GM11168 (cell line): ENCODE measurements at regions not wholly inside any gene's neighbourhood (a gene's known extent, or its start where the extent isn't known, plus 50 kb on each side); places are given as distances from the start of the nearest gene placed in this dataset.

Experiments
- in situ Hi-C: fragments of 300-500 bp; cut with MboI; formaldehyde crosslinking; loops from one replicate; pipeline ENCODE4 v1.12.0; 2022; ENCODE audit warnings: low sequenced_read_pairs; ENCODE audit not compliant: unreplicated experiment

- in situ Hi-C loops = loop anchor here (25.0 kb wide), 1 partner anchor 438 kb away; the partner anchor contains the start of gene TMEM121
These were observed 448.5 kb downstream of the TMEM121 start for GRCh38 chr14:105974902-105975301.

GRCh38 chr14:105978618-105979295 is 452.4 kb downstream of the TMEM121 start:
- in situ Hi-C loops = loop anchor here (25.0 kb wide), 1 partner anchor 441 kb away; the partner anchor contains the start of gene TMEM121

- in situ Hi-C loops = loop anchor here (25.0 kb wide), 1 partner anchor 442 kb away; the partner anchor contains the start of gene TMEM121
These were observed 453.1 kb downstream of the TMEM121 start for GRCh38 chr14:105979446-105979845.

DNA sequence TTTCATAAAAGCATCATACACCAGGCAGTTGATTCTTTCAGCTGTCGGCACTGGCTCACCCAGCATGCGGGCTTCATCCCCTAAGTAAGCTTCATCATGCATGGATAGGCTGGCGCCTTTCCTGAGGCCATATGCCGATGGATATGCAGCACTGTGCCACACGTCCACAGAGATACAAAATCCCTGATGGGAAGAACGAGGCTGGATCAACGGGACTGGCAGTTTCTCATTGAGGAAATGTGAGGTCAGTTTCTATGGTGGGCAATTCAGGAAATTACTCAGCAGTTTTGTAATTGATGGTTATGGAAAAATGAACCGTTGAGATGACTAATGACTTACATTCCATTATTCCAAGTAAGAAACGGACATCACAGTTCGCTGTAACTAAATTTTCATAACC is 453.8 kb downstream of the TMEM121 start:
- in situ Hi-C loops = loop anchor here (10.0 to 25.0 kb wide), 2 partner anchors 45 to 443 kb away; partner anchors contain the start of gene TMEM121

- in situ Hi-C loops = loop anchor here (10.0 to 25.0 kb wide), 2 partner anchors 47 to 444 kb away; partner anchors contain the start of gene TMEM121
These were observed 455.3 kb downstream of the TMEM121 start for GRCh38 chr14:105981517-105982302.

- in situ Hi-C loops = loop anchor here (10.0 to 25.0 kb wide), 2 partner anchors 48 to 445 kb away; partner anchors contain the start of gene TMEM121
These were observed 456.3 kb downstream of the TMEM121 start for GRCh38 chr14:105982664-105983063.

GRCh38 chr14:105986894-105987284 is 460.5 kb downstream of the TMEM121 start:
- in situ Hi-C loops = loop anchor here (10.0 to 25.0 kb wide), 2 partner anchors 52 to 450 kb away; partner anchors contain the start of gene TMEM121

DNA sequence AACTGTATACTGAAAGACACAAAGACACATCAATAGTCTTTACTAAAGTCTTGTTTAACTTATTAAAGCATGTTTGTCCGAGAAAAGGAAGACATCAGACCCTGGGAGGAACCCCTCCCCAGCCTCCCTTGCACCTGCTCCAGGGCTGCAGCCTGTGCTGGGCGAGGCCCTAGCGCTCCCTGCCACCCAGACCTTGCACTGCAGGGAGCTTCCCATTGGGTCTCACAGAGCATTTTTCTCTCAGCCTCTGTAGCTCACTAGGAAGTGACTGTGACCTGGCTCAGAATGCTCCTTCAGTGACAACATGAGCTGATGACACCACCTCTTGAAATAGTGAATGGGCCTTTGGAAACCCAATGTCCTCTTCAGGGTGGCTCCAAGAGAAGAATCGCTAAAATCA is 461.2 kb downstream of the TMEM121 start:
- in situ Hi-C loops = loop anchor here (10.0 to 25.0 kb wide), 2 partner anchors 53 to 450 kb away; partner anchors contain the start of gene TMEM121

GRCh38 chr14:105989566-105990302 is 463.4 kb downstream of the TMEM121 start:
- in situ Hi-C loops = loop anchor here (10.0 to 25.0 kb wide), 2 partner anchors 55 to 452 kb away; partner anchors contain the start of gene TMEM121

DNA sequence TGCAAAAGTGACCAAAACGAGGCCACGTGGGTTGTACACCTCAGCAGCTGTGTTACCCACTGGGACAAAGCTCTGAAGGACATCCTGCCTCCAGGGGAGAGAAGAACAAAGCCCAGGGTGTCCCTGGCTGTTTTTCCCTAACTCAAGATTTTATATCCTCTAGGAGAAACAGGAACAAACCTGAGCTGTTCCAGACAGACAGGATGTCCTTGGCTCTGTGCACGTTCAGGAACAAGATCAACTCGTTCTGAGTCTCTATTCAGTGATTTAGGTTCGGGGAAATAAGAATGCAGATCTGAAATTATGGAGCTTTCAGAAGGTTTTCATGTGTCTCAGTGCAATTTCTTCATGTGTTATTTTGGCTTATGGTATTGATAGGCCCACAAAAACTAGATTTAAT is 465.3 kb downstream of the TMEM121 start:
- in situ Hi-C loops = loop anchor here (25.0 kb wide), 1 partner anchor 454 kb away; the partner anchor contains the start of gene TMEM121

- in situ Hi-C loops = loop anchor here (25.0 kb wide), 1 partner anchor 457 kb away; the partner anchor contains the start of gene TMEM121
These were observed 467.4 kb downstream of the TMEM121 start for GRCh38 chr14:105993814-105994213.

DNA sequence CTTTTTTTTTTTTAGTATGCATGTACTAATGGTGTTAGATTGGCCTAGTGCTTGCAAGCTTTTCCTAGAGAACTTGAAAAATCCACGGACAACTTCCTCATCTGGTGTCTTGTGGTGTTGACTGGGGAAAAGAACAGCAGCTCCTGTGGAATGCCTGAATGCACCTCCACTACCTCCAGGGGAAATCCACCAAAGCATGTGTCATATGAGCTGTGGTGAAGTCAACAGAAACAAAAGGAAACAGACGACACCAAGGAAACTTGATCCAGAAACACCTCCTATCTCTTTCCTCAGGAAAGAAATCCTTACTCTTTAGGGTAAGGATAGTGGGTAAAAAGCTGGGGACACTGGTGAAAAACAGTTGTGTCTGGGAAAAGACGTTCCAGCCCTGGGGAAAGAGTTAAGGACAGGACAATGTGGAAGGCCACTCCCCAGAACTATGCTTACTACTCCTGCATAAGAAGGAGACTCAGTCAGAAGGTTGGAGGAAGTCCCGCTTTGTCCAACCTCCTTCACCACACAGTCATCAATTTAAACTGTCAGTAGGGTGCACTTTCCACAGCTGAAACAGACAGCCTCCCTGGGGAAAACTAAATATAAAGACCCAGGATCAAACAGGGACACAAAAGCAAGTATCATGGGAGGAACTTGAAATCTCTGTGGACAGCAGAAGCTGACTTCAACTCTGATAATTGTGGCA is 468.8 kb downstream of the TMEM121 start:
- in situ Hi-C loops = loop anchor here (25.0 kb wide), 1 partner anchor 458 kb away; the partner anchor contains the start of gene TMEM121

- in situ Hi-C loops = loop anchor here (25.0 kb wide), 1 partner anchor 461 kb away; the partner anchor contains the start of gene TMEM121
These were observed 472.2 kb downstream of the TMEM121 start for GRCh38 chr14:105998597-105998996.

GRCh38 chr14:105999361-106000028 is 473.1 kb downstream of the TMEM121 start:
- in situ Hi-C loops = loop anchor here (10.0 to 25.0 kb wide), 2 partner anchors 325 to 462 kb away; partner anchors contain the start of gene TMEM121

GRCh38 chr14:106000029-106000511 is 473.7 kb downstream of the TMEM121 start:
- in situ Hi-C loops = loop anchor here (10.0 kb wide), 1 partner anchor 325 kb away; no protein-coding TSS in a partner anchor

GRCh38 chr14:106001277-106001676 is 474.9 kb downstream of the TMEM121 start:
- in situ Hi-C loops = loop anchor here (10.0 kb wide), 1 partner anchor 326 kb away; no protein-coding TSS in a partner anchor

DNA sequence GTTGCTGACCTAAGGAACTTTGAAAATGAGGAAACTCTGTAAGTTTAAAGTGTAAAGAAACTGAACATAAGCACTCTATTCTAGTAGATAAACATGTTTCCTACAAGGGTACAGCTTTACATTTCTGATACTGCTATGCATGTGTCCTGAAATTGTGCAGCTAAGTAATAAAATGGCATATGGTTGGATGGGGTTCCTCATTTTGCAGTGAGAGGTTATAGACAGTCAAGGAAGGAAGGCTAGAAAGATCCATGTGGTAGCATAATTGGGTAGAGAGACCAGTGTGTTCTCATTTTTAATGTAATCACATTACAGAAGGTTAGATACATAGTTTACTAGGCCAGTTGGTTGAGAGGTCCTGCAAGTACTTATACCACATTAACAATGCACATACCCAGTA is 477.0 kb downstream of the TMEM121 start:
- in situ Hi-C loops = loop anchor here (10.0 kb wide), 1 partner anchor 329 kb away; no protein-coding TSS in a partner anchor
